Heart right ventricle (tissue), 16 donors: ENCODE measurements at regions not wholly inside any gene's neighbourhood (a gene's known extent, or its start where the extent isn't known, plus 50 kb on each side); places are given as distances from the start of the nearest gene placed in this dataset.

Experiments used
- ATAC-seq, 8 donors: fragments of 200-7000 bp; cut with Tn5 transposase; one replicate each; pipeline ENCODE4 v1.9.1; 2020; ENCODE audit warnings: mild to moderate bottlenecking in 8 of 8, moderate library complexity in 8 of 8, moderate number of reproducible peaks in 1 of 8
- DNase-seq, 2 donors: peaks; one replicate each; pipeline ENCODE4 v3.0.0-alpha.2; 2020
- H3K27ac ChIP-seq, 10 donors: fragments of 200-600 bp; sonication (generic) in 2 of 10; one replicate each; pipeline versions ENCODE4 v1.5.0 to v1.8.0; 2020 to 2022; ENCODE audit warnings: mild to moderate bottlenecking in 3 of 10
- H3K27me3 ChIP-seq, 7 donors: fragments of 200-600 bp; one replicate each; pipeline ENCODE4 v1.8.0; 2021 to 2022; ENCODE audit warnings: mild to moderate bottlenecking in 2 of 7
- H3K36me3 ChIP-seq, 9 donors: fragments of 200-600 bp; sonication (generic) in 1 of 9; one replicate each; pipeline versions ENCODE4 v1.5.0 to v1.8.0; 2020 to 2022; ENCODE audit warnings: mild to moderate bottlenecking in 2 of 9
- H3K4me1 ChIP-seq, 9 donors: fragments of 200-600 bp; sonication (generic) in 1 of 9; one replicate each; pipeline versions ENCODE4 v1.5.0 to v1.8.0; 2020 to 2022; ENCODE audit warnings: mild to moderate bottlenecking in 4 of 9
- H3K4me3 ChIP-seq, 10 donors: fragments of 200-600 bp; sonication (generic) in 2 of 10; one replicate each; pipeline versions ENCODE4 v1.5.0 to v1.8.0; 2020 to 2022; ENCODE audit warnings: mild to moderate bottlenecking in 7 of 10, moderate library complexity in 2 of 10
- H3K9me3 ChIP-seq, 11 donors: fragments of 200-600 bp in 10 of 11; sonication (generic) in 2 of 11; one replicate each; pipeline versions ENCODE4 v1.5.0 to v1.8.0; 2013 to 2022; ENCODE audit warnings: mild to moderate bottlenecking in 2 of 11, control low read depth in 1 of 11, moderate library complexity in 1 of 11
- CTCF ChIP-seq, 9 donors: fragments of 200-600 bp; sonication (generic) in 2 of 9; IDR thresholded peaks; one replicate each; pipeline versions ENCODE4 v1.5.0 to v1.8.0; 2021 to 2022; ENCODE audit warnings: antibody characterized with exemption in 9 of 9, mild to moderate bottlenecking in 5 of 9, moderate library complexity in 1 of 9
- WGBS, 2 donors: extraction: QIAGEN DNeasy Blood & Tissue Kit; methylation state at CpG; one replicate each; pipeline ENCODE4 v1.1.7; 2013; ENCODE audit warnings: inconsistent platforms in 1 of 2; 5-methylcytosine and 5-hydroxymethylcytosine counted together
- intact Hi-C, 10 donors: fragments of 100-400 bp; cut with DNase I; formaldehyde crosslinking; loops; one replicate each; pipeline versions ENCODE4 v1.11.1 to v1.14.2; 2022
- donor health status: Arrhythmogenic right ventricular cardiomyopathy.
- donor health status: ischemic (EF 13 %, LVEDD 7.1; RV severe dilation, severe dysfunction).
- donor health status: healthy with polysubstance abuse.
- donor health status: DM: no; HTN: yes; CAD: no.
- donor health status: DM: no; HTN: no; CAD: no.
- donor health status: ischemic (EF 25% LVEDD 6.9; RV normal size, moderate dysfunction).
- donor health status: ischemic (EF 25% LVEDD 5.7; RV mildly dilated, moderate dysfunction).
- donor health status: healthy.
- donor health status: DM: yes; HTN: yes; CAD: no.
- donor health status: Ischemic cardiomyopathy.
- donor health status: ischemic (EF 35%, LVEDD 5.7; RV mildly dilated, moderate dysfunction).
- donor health status: nonischemic (EF 11% LVEDD 7.7; RV severe dilation, severe dysfunction).
- donor health status: DM: yes; HTN: yes; CAD: no.
- donor health status: PGD.
- donor health status: ischemic (EF 29% LVEDD 5.4; RV normal size, mild dysfunction).
- donor health status: nonischemic (EF 23%, LVEDD 6.1; RV moderate dilation, normal function).

GRCh38 chr16:76748461-76749348 is 442.3 kb upstream of the MON1B start:
- TF ChIP-seq CTCF (IDR thresholded peaks at IDR 0.05): no peak
- 51 to 65% methylated on average over 3 of the region's 3 CpGs for WGBS, 2 donors
- Histone ChIP-seq H3K27ac (no peak overlapping the region), H3K4me1 (no peaks in the 10 kb centered on the region), H3K9me3 (peaks cover 0 to 5% (median 0%) of the 10 kb centered on the region in 11 donors), H3K36me3 (no peaks in the 10 kb centered on the region), H3K4me3 (no peak overlapping the region), H3K27me3 (no peaks in the 10 kb centered on the region)
- intact Hi-C loops: no loop called here
- DNase-seq (no peak), ATAC-seq (no peak)

GRCh38 chr16:76749780-76750375 is 441.1 kb upstream of the MON1B start:
- no peak for DNase-seq
- WGBS, 2 donors: 90 to 96% methylated on average over 3 of the region's 3 CpGs
- H3K36me3 ChIP-seq: no peaks in the 10 kb centered on the region
- H3K4me3 ChIP-seq: no peak overlapping the region
- ATAC-seq: no peak
- no peaks in the 10 kb centered on the region for H3K4me1 ChIP-seq
- intact Hi-C loops: no loop called here
- H3K9me3 ChIP-seq: no peaks in the 10 kb centered on the region
- TF ChIP-seq CTCF (IDR thresholded peaks at IDR 0.05): no peak
- H3K27me3 ChIP-seq: no peaks in the 10 kb centered on the region
- H3K27ac ChIP-seq: no peak overlapping the region

- Histone ChIP-seq H3K4me1 (no peaks in the 10 kb centered on the region), H3K27me3 (no peaks in the 10 kb centered on the region), H3K4me3 (no peak overlapping the region), H3K36me3 (no peaks in the 10 kb centered on the region), H3K9me3 (peaks cover 0 to 23% (median 0%) of the 10 kb centered on the region in 11 donors), H3K27ac (no peak overlapping the region)
- no peak for TF ChIP-seq CTCF (IDR thresholded peaks at IDR 0.05)
- intact Hi-C loops: no loop called here
- ATAC-seq (no peak), DNase-seq (no peak)
- 50 to 60% methylated on average over 3 of the region's 3 CpGs for WGBS, 2 donors
Observed at GRCh38 chr16:76755496-76755895, 435.5 kb upstream of the MON1B start.

- H3K4me1 ChIP-seq: no peaks in the 10 kb centered on the region
- DNase-seq (no peak), ATAC-seq (no peak)
- TF ChIP-seq CTCF (IDR thresholded peaks at IDR 0.05): no peak
- no peak overlapping the region for H3K4me3 ChIP-seq
- intact Hi-C loops: no loop called here
- no peak overlapping the region for H3K27ac ChIP-seq
- H3K36me3 ChIP-seq: no peaks in the 10 kb centered on the region
- H3K27me3 ChIP-seq: no peaks in the 10 kb centered on the region
- peaks cover 0 to 27% (median 0%) of the 10 kb centered on the region in 11 donors for H3K9me3 ChIP-seq
Observed at GRCh38 chr16:76756423-76756822, 434.6 kb upstream of the MON1B start.
